ENCODE measurements at regions not wholly inside any gene's neighbourhood (a gene's known extent, or its start where the extent isn't known, plus 50 kb on each side); places are given as distances from the start of the nearest gene placed in this dataset.
"Not testable (repeated sequence)": the region's sequence is repeated elsewhere in the genome, so short reads cannot be mapped to it uniquely, and the experiment has no call there.

GRCh38 chr6:116997496-116997895 lies 120.5 kb downstream of the RFX6 start:
- no peak for TF ChIP-seq SP1 (IDR thresholded peaks at IDR 0.05)
- no peak for TF ChIP-seq LEF1 (IDR thresholded peaks at IDR 0.05; ENCODE audit: borderline replicate concordance)
- TF ChIP-seq ZNF384 (IDR thresholded peaks at IDR 0.05): no peak
- no peak for TF ChIP-seq NFRKB (IDR thresholded peaks at IDR 0.05)
- TF ChIP-seq ELF4 (IDR thresholded peaks at IDR 0.05): no peak
- TF ChIP-seq, protein P1, sequence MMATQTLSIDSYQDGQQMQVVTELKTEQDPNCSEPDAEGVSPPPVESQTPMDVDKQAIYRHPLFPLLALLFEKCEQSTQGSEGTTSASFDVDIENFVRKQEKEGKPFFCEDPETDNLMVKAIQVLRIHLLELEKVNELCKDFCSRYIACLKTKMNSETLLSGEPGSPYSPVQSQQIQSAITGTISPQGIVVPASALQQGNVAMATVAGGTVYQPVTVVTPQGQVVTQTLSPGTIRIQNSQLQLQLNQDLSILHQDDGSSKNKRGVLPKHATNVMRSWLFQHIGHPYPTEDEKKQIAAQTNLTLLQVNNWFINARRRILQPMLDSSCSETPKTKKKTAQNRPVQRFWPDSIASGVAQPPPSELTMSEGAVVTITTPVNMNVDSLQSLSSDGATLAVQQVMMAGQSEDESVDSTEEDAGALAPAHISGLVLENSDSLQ (IDR thresholded peaks at IDR 0.05): no peak
- TF ChIP-seq FOXM1 (IDR thresholded peaks at IDR 0.05; ENCODE audit: borderline replicate concordance): no peak
- TF ChIP-seq ARNT (IDR thresholded peaks at IDR 0.05): no peak
- TF ChIP-seq BHLHE40 (IDR thresholded peaks at IDR 0.05; ENCODE audit: borderline replicate concordance): no peak
- no peak for TF ChIP-seq HDGF (IDR thresholded peaks at IDR 0.05; ENCODE audit: borderline replicate concordance)
- TF ChIP-seq FOXK2 (IDR thresholded peaks at IDR 0.05): no peak
- no peak for TF ChIP-seq TARDBP (IDR thresholded peaks at IDR 0.05)
- POLR2A ChIA-PET: no interaction called here
- CTCF ChIA-PET: no interaction called here
- DNase-seq (ENCODE audit: extremely low spot score): no peak

GRCh38 chr6:117007659-117008058 lies 130.6 kb downstream of the RFX6 start:
- TF ChIP-seq SP1 (IDR thresholded peaks at IDR 0.05) (no peak), FOXM1 (IDR thresholded peaks at IDR 0.05; ENCODE audit: borderline replicate concordance) (no peak), LEF1 (IDR thresholded peaks at IDR 0.05; ENCODE audit: borderline replicate concordance) (no peak), ARNT (IDR thresholded peaks at IDR 0.05) (no peak)
- TF ChIP-seq, protein P1 (IDR thresholded peaks at IDR 0.05): no peak
- ChIA-PET POLR2A (no interaction called here), CTCF (no interaction called here)
- DNase-seq (ENCODE audit: extremely low spot score): no peak

DNA sequence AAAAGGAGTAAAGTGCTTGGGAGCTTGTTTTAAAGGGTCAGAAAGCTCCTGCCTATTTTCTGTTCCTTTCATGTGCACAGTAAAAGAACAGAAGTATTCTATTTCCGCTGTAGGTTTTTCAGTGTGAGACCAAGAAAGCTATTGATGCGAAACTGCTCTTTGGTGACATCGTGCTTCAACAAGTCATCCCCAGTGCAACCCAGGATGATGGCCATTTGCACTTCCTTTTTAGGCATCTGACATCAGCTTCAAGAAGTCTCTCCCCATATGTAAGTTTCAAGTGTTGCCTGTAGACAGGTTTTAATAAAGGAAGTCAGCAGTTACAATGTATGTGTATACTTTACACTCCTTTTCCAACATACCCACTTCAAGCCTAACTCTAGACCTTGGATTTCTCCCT lies 131.6 kb downstream of the RFX6 start:
- POLR2A ChIA-PET: no interaction called here
- CTCF ChIA-PET: no interaction called here
- DNase-seq (ENCODE audit: extremely low spot score): no peak
- TF ChIP-seq LEF1 (IDR thresholded peaks at IDR 0.05; ENCODE audit: borderline replicate concordance) (no peak), FOXM1 (IDR thresholded peaks at IDR 0.05; ENCODE audit: borderline replicate concordance) (no peak), NFRKB (IDR thresholded peaks at IDR 0.05) (no peak), ELF4 (IDR thresholded peaks at IDR 0.05) (no peak), TARDBP (IDR thresholded peaks at IDR 0.05) (no peak), BHLHE40 (IDR thresholded peaks at IDR 0.05; ENCODE audit: borderline replicate concordance) (no peak), ARNT (IDR thresholded peaks at IDR 0.05) (no peak), HDGF (IDR thresholded peaks at IDR 0.05; ENCODE audit: borderline replicate concordance) (no peak), FOXK2 (IDR thresholded peaks at IDR 0.05) (no peak), SUZ12 (IDR thresholded peaks at IDR 0.05) (no peak), CTBP1 (IDR thresholded peaks at IDR 0.05; ENCODE audit: borderline replicate concordance) (no peak), SP1 (IDR thresholded peaks at IDR 0.05) (no peak), ZNF384 (IDR thresholded peaks at IDR 0.05) (no peak)
- TF ChIP-seq, protein P1 (IDR thresholded peaks at IDR 0.05): no peak

DNA sequence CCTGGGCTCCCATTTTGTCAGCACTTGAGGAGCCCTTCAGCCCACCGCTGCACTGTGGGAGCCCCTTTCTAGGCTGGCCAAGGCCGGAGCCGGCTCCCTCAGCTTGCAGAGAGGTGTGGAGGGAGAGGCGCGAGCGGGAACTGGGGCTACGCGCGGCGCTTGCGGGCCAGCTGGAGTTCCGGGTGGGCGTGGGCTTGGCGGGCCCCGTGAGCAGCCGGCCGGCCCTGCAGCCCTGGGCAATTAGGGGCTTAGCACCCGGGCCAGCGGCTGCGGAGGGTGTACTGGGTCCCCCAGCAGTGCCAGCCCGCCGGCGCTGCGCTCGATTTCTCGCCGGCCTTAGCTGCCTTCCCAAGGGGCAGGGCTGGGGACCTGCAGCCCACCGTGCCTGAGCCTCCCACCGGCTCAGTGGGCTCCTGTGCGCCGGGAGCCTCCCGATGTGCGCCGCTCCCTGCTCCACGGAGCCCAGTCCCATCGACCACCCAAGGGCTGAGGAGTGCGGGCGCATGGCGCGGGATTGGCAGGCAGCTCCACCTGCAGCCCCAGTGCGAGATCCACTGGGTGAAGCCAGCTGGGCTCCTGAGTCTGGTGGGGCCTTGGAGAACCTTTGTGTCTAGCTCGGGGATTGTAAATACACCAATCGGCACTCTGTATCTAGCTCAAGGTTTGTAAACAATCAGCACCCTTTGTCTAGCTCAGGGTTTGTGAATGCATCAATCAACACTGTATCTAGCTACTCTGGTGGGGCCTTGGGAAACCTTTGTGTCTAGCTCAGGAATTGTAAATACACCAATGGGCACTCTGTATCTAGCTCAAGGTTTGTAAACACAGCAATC lies 137.8 kb downstream of the RFX6 start:
- CTCF ChIA-PET; POLR2A ChIA-PET; DNase-seq (ENCODE audit: extremely low spot score): not testable (repeated sequence)

GRCh38 chr6:117015474-117015804 lies 138.4 kb downstream of the RFX6 start:
- CTCF ChIA-PET, POLR2A ChIA-PET: not testable (repeated sequence)

GRCh38 chr6:117018771-117019170 lies 141.7 kb downstream of the RFX6 start:
- ChIA-PET POLR2A (no interaction called here), CTCF (no interaction called here)
- no peak for DNase-seq (ENCODE audit: extremely low spot score)
- TF ChIP-seq ARNT (IDR thresholded peaks at IDR 0.05): no peak
- no peak for TF ChIP-seq L3MBTL2 (conservative IDR thresholded peaks at IDR 0.05)

More at GRCh38 chr6:117015474-117015804, 138.4 kb downstream of the RFX6 start:
- not testable (repeated sequence) for DNase-seq (ENCODE audit: extremely low spot score)

GRCh38 chr6:117022774-117023173 lies 145.7 kb downstream of the RFX6 start:
- TF ChIP-seq HDGF (IDR thresholded peaks at IDR 0.05; ENCODE audit: borderline replicate concordance) (no peak), L3MBTL2 (conservative IDR thresholded peaks at IDR 0.05) (no peak), ZNF384 (IDR thresholded peaks at IDR 0.05) (no peak), LEF1 (IDR thresholded peaks at IDR 0.05; ENCODE audit: borderline replicate concordance) (no peak), NFRKB (IDR thresholded peaks at IDR 0.05) (no peak), FOXA1 (IDR thresholded peaks at IDR 0.05) (no peak), ARNT (IDR thresholded peaks at IDR 0.05) (no peak), FOXM1 (IDR thresholded peaks at IDR 0.05; ENCODE audit: borderline replicate concordance) (no peak), ELF4 (IDR thresholded peaks at IDR 0.05) (no peak)
- CTCF ChIA-PET: no interaction called here
- POLR2A ChIA-PET: no interaction called here
- DNase-seq (ENCODE audit: extremely low spot score): no peak

Data from HEK293T (cell line).